ENCODE measurements at regions not wholly inside any gene's neighbourhood (a gene's known extent, or its start where the extent isn't known, plus 50 kb on each side); places are given as distances from the start of the nearest gene placed in this dataset.

DNA sequence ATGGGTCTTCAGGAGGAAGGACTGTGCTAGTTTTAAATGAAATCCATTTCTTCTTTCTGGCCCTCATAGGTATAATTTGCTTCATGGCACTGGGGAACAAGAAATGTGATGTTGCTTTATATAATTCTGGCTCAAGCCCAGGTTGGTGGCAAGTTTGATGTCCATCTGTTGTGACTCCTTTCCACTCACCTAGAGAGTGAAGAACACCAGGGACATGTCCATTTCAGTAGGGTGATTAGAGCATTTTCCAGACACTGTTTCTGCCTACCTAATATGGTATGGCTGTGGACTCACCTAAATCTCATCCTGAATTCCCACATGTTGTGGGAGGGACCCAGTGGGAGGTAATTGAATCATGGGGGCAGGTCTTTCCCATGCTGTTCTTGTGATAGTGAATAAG lies 278.1 kb downstream of the LMX1A start:
- TF ChIP-seq, protein P1, sequence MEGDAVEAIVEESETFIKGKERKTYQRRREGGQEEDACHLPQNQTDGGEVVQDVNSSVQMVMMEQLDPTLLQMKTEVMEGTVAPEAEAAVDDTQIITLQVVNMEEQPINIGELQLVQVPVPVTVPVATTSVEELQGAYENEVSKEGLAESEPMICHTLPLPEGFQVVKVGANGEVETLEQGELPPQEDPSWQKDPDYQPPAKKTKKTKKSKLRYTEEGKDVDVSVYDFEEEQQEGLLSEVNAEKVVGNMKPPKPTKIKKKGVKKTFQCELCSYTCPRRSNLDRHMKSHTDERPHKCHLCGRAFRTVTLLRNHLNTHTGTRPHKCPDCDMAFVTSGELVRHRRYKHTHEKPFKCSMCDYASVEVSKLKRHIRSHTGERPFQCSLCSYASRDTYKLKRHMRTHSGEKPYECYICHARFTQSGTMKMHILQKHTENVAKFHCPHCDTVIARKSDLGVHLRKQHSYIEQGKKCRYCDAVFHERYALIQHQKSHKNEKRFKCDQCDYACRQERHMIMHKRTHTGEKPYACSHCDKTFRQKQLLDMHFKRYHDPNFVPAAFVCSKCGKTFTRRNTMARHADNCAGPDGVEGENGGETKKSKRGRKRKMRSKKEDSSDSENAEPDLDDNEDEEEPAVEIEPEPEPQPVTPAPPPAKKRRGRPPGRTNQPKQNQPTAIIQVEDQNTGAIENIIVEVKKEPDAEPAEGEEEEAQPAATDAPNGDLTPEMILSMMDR (IDR thresholded peaks at IDR 0.05), result no peak
- TF ChIP-seq POLR2A (IDR thresholded peaks at IDR 0.05), result no peak
